Gastrocnemius medialis (tissue), 4 donors: ENCODE measurements at regions not wholly inside any gene's neighbourhood (a gene's known extent, or its start where the extent isn't known, plus 50 kb on each side); places are given as distances from the start of the nearest gene placed in this dataset.

Experiments
- ATAC-seq, 2 donors: fragments of 150-250 bp; one replicate each; pipeline ENCODE4 v1.9.1; 2016
- DNase-seq, 2 donors: peaks; one replicate each; pipeline ENCODE4 v3.0.0-alpha.2; 2019
- H3K27ac ChIP-seq, 4 donors: fragments of 200-600 bp; sonication (generic); 1 replicate in 1 of 4; 2 replicates in 3 of 4; pipeline ENCODE4 v1.5.1; 2016 to 2018; ENCODE audit warnings: mild to moderate bottlenecking in 2 of 4, moderate library complexity in 1 of 4
- H3K27me3 ChIP-seq, 3 donors: fragments of 200-600 bp; sonication (generic) in 2 of 3; 1 replicate in 1 of 3; 2 replicates in 2 of 3; pipeline versions ENCODE4 v1.5.1 to v1.6.0; 2016 to 2019; ENCODE audit warnings: mild to moderate bottlenecking in 1 of 3, moderate library complexity in 1 of 3
- H3K36me3 ChIP-seq, 2 donors: fragments of 200-600 bp; sonication (generic) in 1 of 2; one replicate each; pipeline ENCODE4 v1.5.1; 2017 to 2018
- H3K4me1 ChIP-seq, 2 donors: fragments of 200-600 bp; sonication (generic) in 1 of 2; one replicate each; pipeline ENCODE4 v1.5.1; 2016 to 2017; ENCODE audit warnings: mild to moderate bottlenecking in 2 of 2
- H3K4me3 ChIP-seq, 4 donors: fragments of 200-600 bp; sonication (generic) in 3 of 4; 1 replicate in 1 of 4; 2 replicates in 3 of 4; pipeline ENCODE4 v1.5.1; 2016 to 2019; ENCODE audit warnings: mild to moderate bottlenecking in 2 of 4
- H3K9me3 ChIP-seq, 3 donors: fragments of 200-600 bp; sonication (generic) in 2 of 3; 1 replicate in 1 of 3; 2 replicates in 2 of 3; pipeline ENCODE4 v1.5.1; 2016 to 2019
- POLR2A ChIP-seq, 2 donors: fragments of 450-650 bp; IDR thresholded peaks; one replicate each; pipeline ENCODE4 v1.6.1; 2017; ENCODE audit warnings: antibody characterized with exemption in 2 of 2, mild to moderate bottlenecking in 2 of 2, moderate library complexity in 2 of 2
- in situ Hi-C, 4 donors: fragments of 200-750 bp; cut with MboI; loops; one replicate each; pipeline versions ENCODE4 v1.15.0 to v1.8.0; 2017; ENCODE audit warnings: low sequenced_read_pairs in 4 of 4
- intact Hi-C: fragments of 100-400 bp; cut with DNase I; formaldehyde crosslinking; loops from one replicate; pipeline ENCODE4 v1.15.1; 2023; ENCODE audit warnings: low total_unique reads
- TF ChIP-seq, protein P1 (sequence below), 5 experiments: fragments of 450-650 bp in 3 of 5; fragments of 200-600 bp in 2 of 5; sonication (generic) in 2 of 5; IDR thresholded peaks in 4 of 5; conservative IDR thresholded peaks in 1 of 5; 1 replicate in 4 of 5; 2 replicates in 1 of 5; pipeline ENCODE4 v1.5.1; 2016 to 2019; ENCODE audit warnings: antibody characterized with exemption in 5 of 5, mild to moderate bottlenecking in 3 of 5, moderate library complexity in 3 of 5

DNA sequence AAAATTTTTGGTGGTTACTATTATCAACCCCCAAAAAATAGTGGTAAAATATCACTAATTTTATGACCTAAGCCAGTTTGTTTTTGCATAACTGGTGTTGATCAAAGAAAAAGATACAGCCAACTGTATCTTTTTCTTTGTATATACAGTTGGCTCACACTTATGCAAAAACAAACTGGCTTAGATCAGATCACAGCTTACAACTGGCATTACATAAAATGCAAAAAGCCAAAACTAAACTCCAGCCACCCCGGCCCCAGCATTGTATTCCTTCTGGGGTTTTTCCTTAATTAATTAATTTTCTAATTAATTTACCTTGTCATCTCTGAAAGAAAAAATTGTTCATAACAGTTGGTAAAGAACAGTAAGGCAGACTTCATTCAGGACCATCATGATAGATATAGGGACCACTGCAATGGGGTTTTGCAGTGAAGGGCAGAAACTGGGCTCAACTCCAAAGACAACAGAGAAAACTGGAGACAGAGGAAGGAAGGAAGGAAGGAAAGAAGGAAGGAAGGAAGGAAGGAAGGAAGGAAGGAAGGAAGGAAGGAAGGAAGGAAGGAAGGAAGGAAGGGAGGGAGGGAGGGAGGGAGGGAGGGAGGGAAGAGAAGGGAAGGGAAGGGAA lies 202.1 kb downstream of the HNRNPD start:
- in situ Hi-C loops: no loop called here
- intact Hi-C loops: no loop called here
- Histone ChIP-seq H3K9me3 (no peaks in the 10 kb centered on the region), H3K27me3 (no peaks in the 10 kb centered on the region), H3K4me1 (no peaks in the 10 kb centered on the region), H3K4me3 (no peak overlapping the region), H3K36me3 (no peaks in the 10 kb centered on the region), H3K27ac (no peak overlapping the region)
- no peak for DNase-seq
- no peak for ATAC-seq
- TF ChIP-seq POLR2A (IDR thresholded peaks at IDR 0.05): no peak
- TF ChIP-seq, protein P1, sequence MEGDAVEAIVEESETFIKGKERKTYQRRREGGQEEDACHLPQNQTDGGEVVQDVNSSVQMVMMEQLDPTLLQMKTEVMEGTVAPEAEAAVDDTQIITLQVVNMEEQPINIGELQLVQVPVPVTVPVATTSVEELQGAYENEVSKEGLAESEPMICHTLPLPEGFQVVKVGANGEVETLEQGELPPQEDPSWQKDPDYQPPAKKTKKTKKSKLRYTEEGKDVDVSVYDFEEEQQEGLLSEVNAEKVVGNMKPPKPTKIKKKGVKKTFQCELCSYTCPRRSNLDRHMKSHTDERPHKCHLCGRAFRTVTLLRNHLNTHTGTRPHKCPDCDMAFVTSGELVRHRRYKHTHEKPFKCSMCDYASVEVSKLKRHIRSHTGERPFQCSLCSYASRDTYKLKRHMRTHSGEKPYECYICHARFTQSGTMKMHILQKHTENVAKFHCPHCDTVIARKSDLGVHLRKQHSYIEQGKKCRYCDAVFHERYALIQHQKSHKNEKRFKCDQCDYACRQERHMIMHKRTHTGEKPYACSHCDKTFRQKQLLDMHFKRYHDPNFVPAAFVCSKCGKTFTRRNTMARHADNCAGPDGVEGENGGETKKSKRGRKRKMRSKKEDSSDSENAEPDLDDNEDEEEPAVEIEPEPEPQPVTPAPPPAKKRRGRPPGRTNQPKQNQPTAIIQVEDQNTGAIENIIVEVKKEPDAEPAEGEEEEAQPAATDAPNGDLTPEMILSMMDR (IDR thresholded peaks at IDR 0.05 in 4 of 5, conservative IDR thresholded peaks at IDR 0.05 in 1 of 5): no peak

DNA sequence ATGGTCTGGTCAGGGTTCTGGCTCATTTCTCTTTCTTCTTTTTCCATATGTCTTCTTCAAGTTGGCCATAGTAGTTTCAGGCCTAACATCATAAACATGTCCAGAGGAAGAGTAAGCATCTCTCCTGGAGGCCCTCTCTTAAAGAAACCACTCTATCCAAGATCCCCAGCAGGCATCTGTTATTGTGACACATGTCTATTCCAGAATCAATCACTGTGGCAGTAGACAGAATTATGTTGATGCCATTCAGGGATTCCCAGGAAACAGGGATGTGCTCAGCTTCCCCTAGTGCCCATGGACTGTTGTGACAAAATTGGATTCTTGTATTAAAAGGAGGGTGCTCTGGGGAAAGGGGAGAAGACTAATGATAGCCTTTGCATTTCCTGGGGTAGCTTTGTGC lies 224.0 kb downstream of the HNRNPD start:
- in situ Hi-C loops: no loop called here

GRCh38 chr4:82145850-82146249 lies 227.9 kb downstream of the HNRNPD start:
- Histone ChIP-seq H3K4me1 (no peaks in the 10 kb centered on the region), H3K27me3 (no peaks in the 10 kb centered on the region), H3K27ac (no peak overlapping the region), H3K4me3 (no peak overlapping the region), H3K9me3 (no peaks in the 10 kb centered on the region), H3K36me3 (no peaks in the 10 kb centered on the region)
- TF ChIP-seq, protein P1 (IDR thresholded peaks at IDR 0.05 in 4 of 5, conservative IDR thresholded peaks at IDR 0.05 in 1 of 5): no peak
- TF ChIP-seq POLR2A (IDR thresholded peaks at IDR 0.05): no peak
- DNase-seq (no peak), ATAC-seq (no peak)
- in situ Hi-C loops (no loop called here), intact Hi-C loops (no loop called here)

More for the DNA sequence above, 224.0 kb downstream of the HNRNPD start:
- Histone ChIP-seq H3K36me3 (no peaks in the 10 kb centered on the region), H3K9me3 (no peaks in the 10 kb centered on the region), H3K27me3 (no peaks in the 10 kb centered on the region), H3K4me1 (no peaks in the 10 kb centered on the region), H3K4me3 (no peak overlapping the region), H3K27ac (no peak overlapping the region)
- ATAC-seq: no peak
- intact Hi-C loops: no loop called here
- TF ChIP-seq, protein P1 (IDR thresholded peaks at IDR 0.05 in 4 of 5, conservative IDR thresholded peaks at IDR 0.05 in 1 of 5): no peak
- TF ChIP-seq POLR2A (IDR thresholded peaks at IDR 0.05): no peak
- DNase-seq: no peak

GRCh38 chr4:82140422-82140821 lies 233.4 kb downstream of the HNRNPD start:
- in situ Hi-C loops (no loop called here), intact Hi-C loops (no loop called here)
- Histone ChIP-seq H3K36me3 (no peaks in the 10 kb centered on the region), H3K4me1 (no peaks in the 10 kb centered on the region), H3K4me3 (no peak overlapping the region), H3K27ac (no peak overlapping the region), H3K27me3 (no peaks in the 10 kb centered on the region), H3K9me3 (no peaks in the 10 kb centered on the region)
- DNase-seq: no peak
- TF ChIP-seq, protein P1 (IDR thresholded peaks at IDR 0.05 in 4 of 5, conservative IDR thresholded peaks at IDR 0.05 in 1 of 5): no peak
- TF ChIP-seq POLR2A (IDR thresholded peaks at IDR 0.05): no peak
- ATAC-seq: no peak

DNA sequence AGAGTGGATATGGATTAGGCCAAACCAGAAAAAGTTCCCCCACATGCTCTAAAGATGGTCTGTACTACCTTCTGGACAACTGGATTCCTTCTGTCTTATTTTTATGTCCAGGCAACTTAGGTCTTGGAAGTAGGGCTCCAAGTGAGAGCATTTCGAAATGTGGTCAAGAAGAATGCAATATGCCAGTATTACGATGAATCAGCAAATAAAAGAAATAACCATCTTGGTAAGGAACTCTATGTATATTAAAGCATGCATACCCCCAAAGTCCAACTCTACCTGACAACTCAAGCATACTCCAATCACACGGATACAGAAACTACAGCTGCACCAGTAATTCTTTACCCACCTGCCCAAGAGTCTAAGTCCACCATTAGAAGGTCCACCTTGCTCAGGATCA lies 234.5 kb downstream of the HNRNPD start:
- H3K4me1 ChIP-seq: no peaks in the 10 kb centered on the region
- in situ Hi-C loops: no loop called here
- no peaks in the 10 kb centered on the region for H3K9me3 ChIP-seq
- no peak overlapping the region for H3K27ac ChIP-seq
- H3K4me3 ChIP-seq: no peak overlapping the region
- ATAC-seq: no peak
- no peaks in the 10 kb centered on the region for H3K27me3 ChIP-seq
- TF ChIP-seq, protein P1 (IDR thresholded peaks at IDR 0.05 in 4 of 5, conservative IDR thresholded peaks at IDR 0.05 in 1 of 5): no peak
- TF ChIP-seq POLR2A (IDR thresholded peaks at IDR 0.05): no peak
- intact Hi-C loops: no loop called here
- no peaks in the 10 kb centered on the region for H3K36me3 ChIP-seq
- DNase-seq: no peak
